H1 (cell line): ENCODE measurements at regions not wholly inside any gene's neighbourhood (a gene's known extent, or its start where the extent isn't known, plus 50 kb on each side); places are given as distances from the start of the nearest gene placed in this dataset.

Experiments
- HDAC2 ChIP-seq, 2 experiments: fragments of 300-600 bp in 1 of 2; sonication (generic) in 1 of 2; IDR thresholded peaks; 2 replicates each; pipeline ENCODE4 v1.6.1; 2011 to 2012; ENCODE audit warnings: low read depth in 2 of 2, low read length in 2 of 2, mild to moderate bottlenecking in 2 of 2, moderate library complexity in 2 of 2, borderline replicate concordance in 1 of 2, inconsistent platforms in 1 of 2

GRCh38 chr1:9437961-9438430 lies 101.3 kb upstream of the SLC25A33 start (continued):
- TF ChIP-seq HDAC2 (IDR thresholded peaks at IDR 0.05; ENCODE audit: borderline replicate concordance in 1 of 2, low read depth in 2 of 2, low read length in 2 of 2), result no peak
